ENCODE measurements at regions not wholly inside any gene's neighbourhood (a gene's known extent, or its start where the extent isn't known, plus 50 kb on each side); places are given as distances from the start of the nearest gene placed in this dataset.
"Not testable (repeated sequence)": the region's sequence is repeated elsewhere in the genome, so short reads cannot be mapped to it uniquely, and the experiment has no call there.

- Mint-ChIP-seq H3K36me3 (peaks cover 13% of the 10 kb centered on the region), H3K27ac (no peak overlapping the region), H3K4me1 (peaks cover 6% of the 10 kb centered on the region), H3K27me3 (no peaks in the 10 kb centered on the region), H3K4me3 (no peak overlapping the region), H3K9me3 (peaks cover 7% of the 10 kb centered on the region)
- ATAC-seq (ENCODE audit: low read depth) (no peak), DNase-seq (ENCODE audit: low spot score in 2 of 2) (no peak)
Observed at GRCh38 chr16:29198731-29199521, 207.6 kb downstream of the NPIPB11 start.

DNA sequence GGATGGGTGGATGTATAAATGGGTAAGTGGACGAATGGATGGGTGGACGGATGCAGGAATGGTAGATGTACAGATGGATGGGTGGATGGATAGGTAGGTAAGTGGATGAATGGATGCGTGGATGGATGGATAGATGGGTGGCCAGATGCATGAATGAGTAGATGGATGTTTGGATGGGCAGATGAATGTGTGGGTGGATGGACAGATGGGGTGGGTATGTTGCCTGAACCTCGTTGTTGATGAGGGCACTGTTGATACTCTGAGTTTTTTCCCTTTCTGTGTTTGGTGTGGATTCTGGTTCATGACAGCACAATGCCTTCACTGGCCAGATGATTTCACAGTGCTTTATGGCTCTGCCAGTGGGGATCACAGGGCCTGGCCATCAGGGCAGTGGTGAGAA is 208.3 kb downstream of the NPIPB11 start:
- no peak overlapping the region for H3K27ac Mint-ChIP-seq
- DNase-seq (ENCODE audit: low spot score in 2 of 2), result no peak
- H3K36me3 Mint-ChIP-seq, result peaks cover 13% of the 10 kb centered on the region
- no peak for ATAC-seq (ENCODE audit: low read depth)
- H3K4me3 Mint-ChIP-seq, result no peak overlapping the region
- H3K27me3 Mint-ChIP-seq, result no peaks in the 10 kb centered on the region
- peaks cover 7% of the 10 kb centered on the region for H3K9me3 Mint-ChIP-seq
- peaks cover 6% of the 10 kb centered on the region for H3K4me1 Mint-ChIP-seq

- ATAC-seq (ENCODE audit: low read depth); H3K4me3 Mint-ChIP-seq; DNase-seq (ENCODE audit: low spot score in 2 of 2); H3K27me3 Mint-ChIP-seq; H3K9me3 Mint-ChIP-seq; H3K4me1 Mint-ChIP-seq: not testable (repeated sequence)
- Mint-ChIP-seq H3K27ac (peak overlapping the region; percentile 7), H3K36me3 (peaks cover 13% of the 10 kb centered on the region)
Observed at GRCh38 chr16:29197494-29198100, 208.9 kb downstream of the NPIPB11 start.

GRCh38 chr16:29196746-29197145 is 209.8 kb downstream of the NPIPB11 start:
- DNase-seq (ENCODE audit: low spot score in 2 of 2), result not testable (repeated sequence)

GRCh38 chr16:29195116-29195872 is 210.4 kb downstream of the LAT start:
- not testable (repeated sequence) for H3K27me3 Mint-ChIP-seq; H3K27ac Mint-ChIP-seq; H3K9me3 Mint-ChIP-seq; ATAC-seq (ENCODE audit: low read depth); DNase-seq (ENCODE audit: low spot score in 2 of 2); H3K4me1 Mint-ChIP-seq; H3K4me3 Mint-ChIP-seq
- peaks cover 11% of the 10 kb centered on the region for H3K36me3 Mint-ChIP-seq

More at GRCh38 chr16:29196746-29197145, 209.8 kb downstream of the NPIPB11 start:
- H3K36me3 Mint-ChIP-seq, result peaks cover 13% of the 10 kb centered on the region
- not testable (repeated sequence) for H3K4me1 Mint-ChIP-seq; H3K27ac Mint-ChIP-seq; H3K9me3 Mint-ChIP-seq; H3K27me3 Mint-ChIP-seq; H3K4me3 Mint-ChIP-seq; ATAC-seq (ENCODE audit: low read depth)

DNA sequence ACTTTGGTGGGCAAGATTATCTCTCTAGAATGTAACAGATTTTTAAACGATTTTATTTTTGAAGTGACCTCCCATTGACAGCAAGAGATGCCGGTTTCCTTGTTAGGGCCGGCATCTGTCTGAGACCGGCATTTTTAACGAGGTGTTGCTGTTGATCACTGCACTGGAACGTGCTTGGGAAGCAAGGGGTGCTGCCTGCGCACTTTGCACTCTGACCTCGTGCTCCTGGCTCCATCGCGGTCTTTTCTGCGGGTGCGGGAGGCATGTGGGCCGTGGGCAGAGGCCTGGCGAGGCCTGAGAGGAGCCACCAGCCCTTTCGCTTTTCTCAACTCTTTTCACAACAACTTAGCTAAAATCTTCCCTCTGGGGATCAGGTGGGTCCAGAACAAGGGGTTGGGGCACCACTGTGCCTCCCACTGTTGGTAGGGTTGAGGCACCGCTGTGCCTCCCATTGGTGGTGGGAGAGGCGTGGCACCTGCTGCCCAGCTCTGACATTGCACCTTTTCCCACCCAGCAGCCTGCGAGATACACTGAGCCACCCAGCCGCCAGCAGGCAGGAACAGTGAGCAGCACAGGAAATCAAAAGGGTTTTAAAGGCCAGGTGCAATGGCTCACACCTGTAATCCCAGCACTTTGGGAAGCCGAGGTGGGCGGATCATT is 209.5 kb downstream of the LAT start:
- H3K27ac Mint-ChIP-seq, H3K4me3 Mint-ChIP-seq, H3K27me3 Mint-ChIP-seq: not testable (repeated sequence)

DNA sequence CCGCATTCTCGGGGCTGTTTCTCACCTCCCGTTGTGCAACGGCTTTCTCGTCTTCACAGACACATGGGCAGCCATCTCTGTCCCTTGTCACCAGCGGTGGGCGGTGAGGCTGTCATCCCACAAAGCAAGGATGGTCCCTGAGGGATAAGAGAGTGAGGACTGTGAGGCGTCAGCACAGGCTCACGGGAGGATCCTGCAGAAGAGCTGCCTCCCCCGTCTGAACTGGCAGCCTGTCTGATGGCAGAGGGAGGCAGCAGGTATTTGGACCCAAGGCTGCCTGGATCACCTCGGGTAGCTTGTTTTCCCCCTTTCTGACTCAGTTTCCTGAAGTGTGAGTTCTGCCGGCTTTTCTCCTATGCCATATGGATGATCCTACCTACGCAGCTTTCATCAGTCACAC is 208.8 kb downstream of the LAT start:
- not testable (repeated sequence) for H3K4me3 Mint-ChIP-seq; H3K27me3 Mint-ChIP-seq; H3K4me1 Mint-ChIP-seq; DNase-seq (ENCODE audit: low spot score in 2 of 2); H3K27ac Mint-ChIP-seq; ATAC-seq (ENCODE audit: low read depth); H3K9me3 Mint-ChIP-seq
- H3K36me3 Mint-ChIP-seq, result peaks cover 11% of the 10 kb centered on the region

More for the DNA sequence above, 209.5 kb downstream of the LAT start:
- H3K4me1 Mint-ChIP-seq; DNase-seq (ENCODE audit: low spot score in 2 of 2); H3K9me3 Mint-ChIP-seq; ATAC-seq (ENCODE audit: low read depth): not testable (repeated sequence)
- H3K36me3 Mint-ChIP-seq, result peaks cover 11% of the 10 kb centered on the region

- H3K9me3 Mint-ChIP-seq; DNase-seq (ENCODE audit: low spot score in 2 of 2); H3K4me3 Mint-ChIP-seq; H3K27me3 Mint-ChIP-seq; H3K4me1 Mint-ChIP-seq; ATAC-seq (ENCODE audit: low read depth); H3K27ac Mint-ChIP-seq: not testable (repeated sequence)
- H3K36me3 Mint-ChIP-seq, result peaks cover 11% of the 10 kb centered on the region
Observed at GRCh38 chr16:29193248-29193574, 208.4 kb downstream of the LAT start.

DNA sequence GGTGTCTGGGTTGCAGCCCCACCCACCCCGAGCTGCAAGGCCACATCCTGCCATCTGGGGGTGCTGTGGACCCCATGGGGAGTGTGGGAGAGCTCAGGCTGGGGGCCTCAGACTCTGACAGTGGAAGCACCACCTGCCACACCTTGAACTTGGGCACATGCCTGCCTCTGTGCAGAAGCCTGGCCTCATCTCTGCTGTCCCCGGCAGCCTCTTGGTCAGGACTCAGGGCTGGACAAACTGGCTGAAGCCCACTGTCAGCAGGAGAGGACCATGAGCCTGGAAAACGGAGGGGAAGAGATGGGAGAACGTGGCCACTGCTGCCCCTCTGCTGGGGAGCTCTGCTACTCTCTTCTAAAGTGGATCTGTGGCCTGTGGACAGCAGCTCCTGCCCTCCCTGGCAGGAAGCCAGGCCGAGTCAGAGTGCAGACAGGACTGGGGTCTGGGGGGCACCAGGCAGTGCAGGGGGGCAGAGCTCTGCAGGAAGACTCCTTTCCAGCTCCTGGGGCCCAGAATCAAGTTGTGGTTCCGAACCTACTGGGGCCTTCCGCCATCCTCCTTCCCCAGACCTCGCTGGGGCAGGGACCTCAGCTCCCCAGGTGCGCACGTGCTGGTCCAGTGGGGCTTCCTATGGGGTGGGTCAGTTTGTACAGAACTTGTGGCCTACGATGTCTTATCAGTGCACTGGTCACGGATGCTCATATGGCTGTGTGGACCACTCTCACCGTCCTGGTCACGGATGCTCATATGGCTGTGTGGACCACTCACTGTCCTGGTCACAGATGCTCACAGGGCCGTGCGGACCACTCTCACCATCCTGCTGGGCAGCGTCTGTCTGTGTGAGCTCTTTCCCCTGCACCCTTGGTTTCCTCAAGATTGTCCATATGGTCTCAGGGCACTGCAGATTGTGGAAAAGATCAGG is 207.7 kb downstream of the LAT start:
- Mint-ChIP-seq H3K4me3 (no peak overlapping the region), H3K36me3 (peaks cover 8% of the 10 kb centered on the region), H3K27me3 (no peaks in the 10 kb centered on the region), H3K27ac (no peak overlapping the region), H3K4me1 (peaks cover 3% of the 10 kb centered on the region), H3K9me3 (peaks cover 7% of the 10 kb centered on the region)
- ATAC-seq (ENCODE audit: low read depth) (peak; percentile 31), DNase-seq (ENCODE audit: low spot score in 2 of 2) (no peak)

- not testable (repeated sequence) for H3K27me3 Mint-ChIP-seq; H3K9me3 Mint-ChIP-seq; H3K4me1 Mint-ChIP-seq; H3K36me3 Mint-ChIP-seq; ATAC-seq (ENCODE audit: low read depth); DNase-seq (ENCODE audit: low spot score in 2 of 2); H3K27ac Mint-ChIP-seq; H3K4me3 Mint-ChIP-seq
Observed at GRCh38 chr16:29191636-29192180, 206.9 kb downstream of the LAT start.

- not testable (repeated sequence) for H3K9me3 Mint-ChIP-seq; H3K4me1 Mint-ChIP-seq; H3K27me3 Mint-ChIP-seq; H3K36me3 Mint-ChIP-seq; ATAC-seq (ENCODE audit: low read depth); DNase-seq (ENCODE audit: low spot score in 2 of 2); H3K27ac Mint-ChIP-seq; H3K4me3 Mint-ChIP-seq
Observed at GRCh38 chr16:29190553-29191431, 205.9 kb downstream of the LAT start.

GRCh38 chr16:29188806-29189205 is 204.0 kb downstream of the LAT start:
- not testable (repeated sequence) for DNase-seq (ENCODE audit: low spot score in 2 of 2); H3K27ac Mint-ChIP-seq; H3K4me1 Mint-ChIP-seq; H3K9me3 Mint-ChIP-seq; H3K27me3 Mint-ChIP-seq; H3K4me3 Mint-ChIP-seq; ATAC-seq (ENCODE audit: low read depth); H3K36me3 Mint-ChIP-seq

Data from memory B cell (primary cell).